Left hindlimb (tissue), 1 donor: ENCODE measurements at regions not wholly inside any gene's neighbourhood (a gene's known extent, or its start where the extent isn't known, plus 50 kb on each side); places are given as distances from the start of the nearest gene placed in this dataset.
"Not testable (repeated sequence)": the region's sequence is repeated elsewhere in the genome, so short reads cannot be mapped to it uniquely, and the experiment has no call there.

Source experiments
- DNase-seq: peaks from one replicate; pipeline ENCODE4 v3.0.0-alpha.2; 2018

DNA sequence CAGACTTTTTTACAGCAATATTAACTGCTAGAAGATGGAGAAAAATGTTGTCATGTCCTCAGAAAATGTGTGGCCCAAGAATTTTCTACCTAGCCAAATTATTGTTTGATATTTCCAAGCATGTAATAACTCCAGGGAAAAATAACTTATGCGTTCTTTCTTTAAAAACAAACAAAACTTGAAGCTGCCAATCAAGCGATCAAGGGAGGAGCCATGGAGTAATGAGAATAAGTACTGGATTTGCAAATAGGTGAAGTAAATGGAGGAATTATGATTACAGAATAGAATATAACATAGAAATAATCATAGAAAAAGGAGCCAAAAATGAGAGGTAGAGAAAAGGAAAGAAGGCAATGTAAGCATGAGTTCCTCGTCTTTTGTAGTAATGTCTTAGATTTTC lies 225.3 kb downstream of the DLEU7 start:
- DNase-seq = no peak

DNA sequence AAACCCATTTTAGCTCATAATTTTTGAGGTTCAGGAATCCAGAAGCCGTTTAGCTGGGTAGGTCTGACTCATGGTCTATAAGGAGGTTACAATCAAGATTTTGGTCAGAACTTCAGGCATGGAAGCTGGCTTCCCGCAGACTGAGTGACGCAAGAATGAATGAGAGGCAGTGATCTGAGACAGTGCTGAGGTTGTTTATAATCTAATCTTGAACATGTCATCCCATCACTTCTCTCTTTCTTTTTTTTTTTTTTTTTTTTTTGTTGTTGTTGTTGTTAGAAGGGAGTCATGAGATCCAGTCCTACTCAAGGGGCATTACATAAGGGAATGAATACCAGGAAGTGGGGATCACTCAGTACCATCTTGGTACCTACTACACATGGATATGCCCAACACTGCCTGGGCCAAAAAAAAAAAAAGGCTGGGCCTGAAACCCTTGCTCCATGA lies 217.4 kb downstream of the DLEU7 start:
- no peak for DNase-seq

DNA sequence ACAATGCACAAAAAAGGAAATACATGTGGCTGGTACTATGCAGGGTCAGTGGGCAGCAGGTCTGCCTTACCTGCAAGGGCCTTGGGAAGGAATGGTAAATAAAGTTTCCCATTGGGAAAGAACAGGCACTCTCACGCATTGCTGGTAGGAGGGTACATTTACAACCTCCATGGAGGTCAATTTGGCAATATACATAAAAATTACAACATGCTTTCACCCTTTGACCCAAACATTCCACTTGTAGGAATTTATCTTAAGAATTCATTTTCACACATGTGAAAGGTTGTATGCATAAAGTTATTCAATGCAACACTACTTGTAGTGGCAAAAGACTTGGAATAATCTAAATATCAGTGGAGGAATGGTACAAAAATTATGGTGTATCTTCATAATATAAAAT lies 216.4 kb downstream of the DLEU7 start:
- DNase-seq = no peak

DNA sequence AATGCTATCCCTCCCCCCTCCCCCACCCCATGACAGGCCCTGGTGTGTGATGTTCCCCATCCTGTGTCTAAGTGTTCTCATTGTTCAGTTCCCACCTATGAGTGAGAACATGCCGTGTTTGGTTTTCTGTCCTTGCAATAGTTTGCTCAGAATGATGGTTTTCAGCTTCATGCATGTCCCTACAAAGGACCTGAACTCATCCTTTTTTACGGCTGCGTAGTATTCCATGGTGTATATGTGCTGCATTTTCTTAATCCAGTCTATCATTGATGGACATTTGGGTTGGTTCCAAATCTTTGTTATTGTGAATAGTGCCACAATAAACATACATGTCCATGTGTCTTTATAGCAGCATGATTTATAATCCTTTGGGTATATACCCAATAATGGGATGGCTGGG lies 215.0 kb downstream of the DLEU7 start:
- not testable (repeated sequence) for DNase-seq

DNA sequence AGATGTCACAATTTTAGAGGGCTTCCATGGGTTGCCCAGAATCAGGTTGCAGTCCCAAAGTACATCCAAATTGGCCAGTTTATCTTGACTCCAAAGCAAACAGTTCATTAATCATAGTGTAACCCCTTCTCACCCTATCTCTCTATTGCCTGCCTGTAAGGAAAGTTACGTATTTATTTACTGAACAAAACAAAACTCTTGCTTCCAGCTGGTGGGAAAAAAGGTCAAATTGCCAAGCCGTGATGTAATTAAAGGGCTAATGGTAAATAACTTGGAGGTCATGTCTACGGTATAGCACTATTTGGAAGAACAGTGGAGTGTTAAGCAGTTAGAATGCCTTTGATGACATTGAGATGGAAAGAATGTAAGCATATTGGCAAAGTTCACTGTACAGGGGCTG lies 214.0 kb downstream of the DLEU7 start:
- no peak for DNase-seq

DNA sequence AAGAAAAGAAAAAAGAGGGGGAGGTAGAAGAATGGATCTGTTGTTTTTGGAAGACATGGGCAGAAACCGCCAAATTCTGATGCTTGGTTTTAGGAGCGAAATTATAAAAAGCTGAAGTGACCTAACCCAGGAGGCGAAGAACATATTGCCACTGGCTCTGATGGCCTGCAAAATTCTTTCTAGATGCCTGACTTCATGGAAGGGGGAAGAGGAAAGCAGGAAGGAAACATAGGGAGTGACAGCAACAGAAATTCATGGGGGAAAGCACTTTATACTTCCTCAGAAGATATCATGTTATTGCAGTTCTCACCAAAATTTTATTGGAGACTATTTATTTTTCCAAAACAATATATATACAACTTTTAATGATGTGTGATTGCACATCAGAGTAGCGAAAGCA lies 213.5 kb downstream of the DLEU7 start:
- no peak for DNase-seq

DNA sequence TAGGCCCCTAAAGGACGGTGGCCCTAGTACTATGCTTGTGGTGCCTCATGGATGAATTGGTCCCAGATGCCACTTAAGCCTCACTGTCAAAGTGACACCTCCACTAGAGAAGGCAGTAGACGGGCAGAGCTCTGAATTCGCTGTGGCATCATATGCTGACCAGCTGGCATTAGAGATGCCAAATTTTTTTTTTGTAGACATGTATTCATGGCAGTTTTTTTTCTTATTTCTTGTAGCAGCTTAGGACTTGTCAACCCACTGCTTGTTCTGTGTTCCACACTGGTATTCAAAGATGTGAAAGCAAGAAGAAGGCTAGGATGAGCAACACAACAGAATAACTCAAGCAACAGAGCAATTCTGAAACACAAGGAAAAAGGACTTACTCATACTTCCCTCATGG lies 212.5 kb downstream of the DLEU7 start:
- DNase-seq = no peak

DNA sequence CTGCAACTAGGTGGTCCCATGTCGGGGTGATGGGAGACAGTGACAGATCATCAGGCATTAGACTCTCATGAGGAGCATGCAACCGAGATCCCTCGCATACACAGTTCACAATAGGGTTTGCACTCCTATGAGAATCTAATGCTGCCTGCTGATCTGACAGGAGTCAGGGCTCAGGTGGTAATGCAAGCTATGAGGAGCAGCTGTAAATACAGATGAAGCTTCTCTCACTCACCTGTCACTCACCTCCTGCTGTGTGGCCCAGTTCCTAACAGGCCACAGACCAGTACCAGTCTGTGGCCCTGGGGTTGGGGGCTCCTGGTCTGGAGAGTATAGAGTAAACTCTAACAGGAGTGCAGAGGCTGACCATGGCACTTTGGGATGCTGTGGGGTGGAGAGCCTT lies 209.2 kb downstream of the DLEU7 start:
- DNase-seq = no peak

DNA sequence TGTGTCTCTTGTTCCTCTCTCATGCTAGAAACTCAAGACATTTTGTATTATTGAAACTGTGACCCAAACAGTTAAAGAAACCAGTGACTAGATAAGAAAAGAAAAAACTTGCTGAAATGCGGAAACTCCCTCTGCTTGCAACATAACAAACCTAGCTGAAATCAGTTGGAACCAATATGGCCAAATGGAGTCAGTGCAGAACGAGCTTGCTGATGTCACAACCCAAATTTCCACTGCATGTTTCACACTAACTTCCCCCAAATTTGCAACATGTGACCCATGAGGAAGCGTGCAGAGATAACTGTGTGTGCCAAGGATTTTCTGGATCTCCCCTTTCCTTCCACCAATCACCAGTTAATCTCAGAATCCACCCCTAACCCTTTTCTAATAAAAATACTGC lies 208.0 kb downstream of the DLEU7 start:
- no peak for DNase-seq

DNA sequence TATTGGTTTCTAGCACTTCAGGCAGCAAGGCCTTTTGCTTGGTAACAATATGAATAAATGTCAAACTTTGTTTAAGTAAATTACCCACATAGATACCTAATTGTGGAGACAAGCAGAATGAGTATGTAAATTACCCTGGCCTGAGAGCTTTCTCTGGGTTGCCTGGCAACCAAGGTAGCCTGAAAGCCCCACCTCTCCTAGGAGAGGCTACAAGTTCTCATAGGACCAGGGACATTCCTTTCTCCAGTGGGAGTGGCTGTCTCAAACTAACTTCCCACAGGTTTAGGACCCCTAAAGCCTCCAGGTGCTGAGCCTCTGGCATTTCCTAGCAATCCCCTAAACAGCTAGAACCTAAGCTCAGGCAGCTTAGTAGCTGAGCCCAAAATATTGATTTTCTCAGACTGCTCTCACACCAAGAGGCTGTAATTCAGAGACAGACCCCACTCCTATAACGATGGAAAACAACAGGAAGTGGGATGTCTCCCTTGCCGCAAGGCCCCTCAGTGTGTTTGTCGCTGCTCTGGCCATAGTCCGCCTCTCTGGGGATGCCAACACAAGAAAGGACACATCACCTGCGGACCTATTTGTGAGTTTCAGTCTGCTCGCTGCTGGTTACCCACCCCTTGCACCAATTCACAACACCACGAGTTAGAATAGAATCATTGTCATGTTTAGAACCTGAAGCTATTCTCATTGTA lies 207.3 kb downstream of the DLEU7 start:
- DNase-seq = no peak

DNA sequence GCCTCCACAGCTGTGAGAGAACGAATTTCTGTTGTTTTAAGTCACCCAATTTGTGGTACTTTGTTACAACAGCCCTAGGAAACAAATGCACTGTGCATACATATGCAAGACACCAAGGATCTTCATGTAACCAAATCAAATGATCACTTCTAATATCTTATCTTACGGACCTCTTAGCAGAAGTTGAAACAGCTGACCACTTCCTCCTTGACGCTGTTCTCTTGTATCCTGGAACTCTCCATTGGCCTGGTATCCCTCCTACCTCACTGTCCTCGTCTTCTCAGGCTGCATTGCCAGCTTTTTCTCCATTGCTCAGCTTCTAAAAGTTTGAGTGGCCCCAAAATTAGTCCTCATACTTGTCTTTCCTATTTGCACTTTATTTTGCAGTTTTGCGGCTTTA lies 200.4 kb downstream of the DLEU7 start:
- no peak for DNase-seq

DNA sequence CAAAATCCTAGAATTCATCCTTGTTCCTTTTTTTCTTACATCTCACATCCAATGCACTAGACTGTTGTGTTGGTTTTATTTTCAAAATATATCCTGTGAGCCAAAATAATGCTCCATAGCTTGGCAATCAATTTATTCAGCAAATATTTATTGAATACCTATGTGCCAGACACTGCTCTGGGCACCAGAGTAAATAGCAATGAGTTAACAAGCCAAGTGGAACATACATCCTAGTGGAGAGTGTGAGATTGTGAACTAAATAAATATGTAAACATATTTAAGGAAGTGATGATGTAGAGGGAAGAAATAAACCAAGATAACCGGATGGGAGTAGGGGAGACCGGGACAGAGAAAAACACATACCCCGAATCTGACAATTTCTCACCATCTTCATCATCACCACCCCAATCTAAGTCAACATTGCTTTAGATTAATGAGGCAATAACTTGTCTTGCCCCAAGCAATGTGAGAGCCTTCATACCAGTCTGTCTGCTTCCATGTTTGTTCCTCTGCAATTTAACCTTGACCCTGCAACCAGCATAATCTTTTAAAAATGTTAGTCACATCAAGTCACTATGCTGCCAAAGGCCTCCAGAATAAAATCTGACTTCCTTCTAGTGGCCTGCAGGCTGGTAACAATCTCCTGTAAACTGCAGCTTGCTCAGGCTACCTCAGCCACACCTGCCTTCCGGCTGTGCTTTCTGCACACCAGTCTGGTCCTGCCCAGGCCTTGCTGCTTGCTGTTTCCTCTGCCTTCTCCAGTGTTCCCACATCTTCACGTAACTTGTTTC lies 199.2 kb downstream of the DLEU7 start:
- DNase-seq = no peak

DNA sequence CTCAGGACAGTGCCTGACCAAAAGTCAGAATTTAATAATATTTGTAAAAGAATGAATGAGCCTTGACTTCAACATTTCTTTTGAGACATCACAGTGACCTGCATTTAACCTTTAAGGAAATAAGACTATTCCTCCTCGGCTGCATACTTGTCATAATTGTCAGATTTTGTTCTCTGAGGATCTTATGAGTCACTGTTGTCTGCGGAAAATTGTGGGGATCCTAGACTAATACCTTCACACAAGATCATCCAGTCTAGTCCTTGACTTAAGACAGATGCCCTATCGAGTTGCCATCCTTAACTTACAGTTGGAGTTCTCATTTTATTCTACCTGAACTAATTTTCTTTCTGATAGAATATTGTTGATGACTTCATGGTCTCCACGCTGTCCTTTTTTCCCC lies 198.4 kb downstream of the DLEU7 start:
- no peak for DNase-seq

DNA sequence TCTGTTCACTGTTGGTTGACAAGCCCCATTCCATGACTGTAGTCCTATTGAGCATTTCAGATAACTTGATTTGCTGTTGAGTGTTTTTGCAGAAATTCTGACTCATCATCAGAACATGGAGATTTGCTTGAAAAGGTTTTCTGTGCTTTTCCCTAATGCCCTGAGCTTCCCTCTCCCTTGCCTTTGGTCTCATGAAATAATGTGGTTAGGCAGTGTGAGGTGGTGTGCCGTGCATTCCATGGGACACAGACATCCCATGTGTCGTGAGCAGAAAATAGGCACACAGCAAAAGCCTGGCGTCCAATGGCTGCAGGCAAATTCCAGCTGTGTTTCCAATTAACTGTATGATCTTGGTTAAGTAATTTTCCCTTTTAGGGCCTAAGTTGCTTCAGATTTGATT lies 197.4 kb downstream of the DLEU7 start:
- no peak for DNase-seq

DNA sequence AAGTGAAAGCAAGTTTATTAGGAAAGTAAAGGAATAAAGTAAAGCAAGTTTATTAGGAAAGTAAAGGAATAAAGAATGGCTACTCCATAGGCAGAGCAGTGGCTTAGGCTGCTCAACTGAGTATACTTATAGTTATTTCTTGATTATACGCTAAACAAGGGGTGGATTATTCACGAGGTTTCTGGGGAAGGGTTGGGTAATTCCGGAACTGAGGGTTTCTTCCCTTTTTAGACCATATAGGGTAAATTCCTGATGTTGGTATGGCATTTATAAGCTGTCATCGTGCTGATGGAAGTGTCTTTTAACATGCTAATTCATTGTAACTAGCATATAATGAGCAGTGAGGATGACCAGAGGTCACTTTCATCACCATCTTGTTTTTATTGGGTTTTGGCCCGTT lies 194.3 kb downstream of the DLEU7 start:
- DNase-seq = no peak

DNA sequence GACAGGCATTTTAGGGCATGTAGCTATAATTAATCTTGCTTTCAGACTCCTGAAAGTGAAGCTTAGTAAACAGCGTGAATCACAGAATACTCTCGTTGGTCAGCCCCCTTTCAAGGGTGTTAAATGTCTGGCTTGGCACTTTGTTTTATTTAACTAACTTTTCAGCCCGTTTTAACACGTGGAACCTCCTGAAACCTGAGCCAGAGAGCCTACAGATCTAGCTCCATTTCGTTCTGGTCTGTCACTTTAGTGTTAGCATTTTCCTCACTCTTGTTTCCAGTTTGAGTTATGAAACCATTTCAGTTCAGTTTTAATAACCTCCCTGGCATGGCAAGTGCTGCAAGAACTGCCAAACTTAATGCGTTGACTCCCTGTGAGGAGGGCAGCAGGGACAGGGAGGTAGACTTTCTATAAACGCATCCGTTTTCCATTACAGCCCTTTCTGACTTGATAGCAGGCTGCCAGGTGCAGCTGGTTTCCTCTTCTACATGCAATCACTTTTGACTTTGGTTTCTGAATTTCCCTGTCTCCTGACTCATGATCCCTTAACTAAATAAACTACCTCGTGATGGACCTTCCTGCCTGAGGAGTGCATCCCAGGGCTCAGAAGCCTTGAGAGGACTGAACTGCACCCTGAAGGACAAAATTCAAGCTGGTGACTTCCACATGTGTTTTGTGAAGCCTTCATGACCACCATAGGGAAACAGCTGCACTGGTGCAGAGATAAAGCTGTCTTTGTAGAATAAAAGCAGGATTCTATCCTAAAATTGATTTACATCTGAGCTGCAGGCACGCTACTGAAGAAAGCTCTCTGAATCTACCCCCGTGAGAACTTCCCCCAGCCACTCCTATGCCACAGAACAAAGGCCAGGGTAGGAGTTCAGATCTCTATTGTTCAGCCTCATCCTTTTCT lies 192.6 kb downstream of the DLEU7 start:
- DNase-seq = no peak

DNA sequence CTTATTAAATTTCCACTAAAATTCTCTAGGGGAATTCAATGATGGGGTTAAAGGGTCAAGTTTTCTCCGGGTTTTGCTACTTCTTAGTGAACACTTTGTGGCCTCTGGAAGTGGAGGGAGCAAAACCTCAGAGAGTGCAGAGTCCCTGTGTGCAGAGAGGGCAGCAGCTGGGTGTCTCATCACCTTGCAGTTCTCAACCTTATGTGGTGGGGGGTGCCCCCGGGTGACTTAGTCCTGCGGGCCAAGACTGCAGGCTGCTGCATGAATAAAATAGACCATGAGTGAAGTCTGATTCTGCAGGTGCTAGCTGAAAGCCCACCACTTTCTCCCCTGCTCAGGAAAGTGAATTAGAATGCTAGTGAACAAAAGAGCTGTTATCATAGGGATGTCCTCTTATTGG lies 191.6 kb downstream of the DLEU7 start:
- DNase-seq = no peak

DNA sequence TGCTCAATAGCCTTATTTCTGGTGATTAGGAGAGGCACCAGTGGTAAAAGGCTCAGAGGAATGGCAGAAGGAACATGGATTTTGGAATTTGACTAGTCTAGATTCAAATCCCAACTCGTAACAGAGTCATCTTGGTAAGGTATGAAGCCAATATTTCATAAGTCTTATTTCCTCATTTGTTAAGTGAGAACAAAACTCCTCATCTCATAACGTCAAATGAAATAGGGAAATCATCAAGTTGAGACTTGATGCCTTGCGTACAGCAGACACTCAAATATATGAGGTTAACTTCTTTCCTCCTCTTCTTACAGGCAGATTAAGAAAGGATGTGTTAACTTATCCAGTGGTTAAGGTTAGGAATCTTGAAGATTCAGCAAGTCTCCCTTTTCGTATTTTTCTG lies 189.2 kb downstream of the DLEU7 start:
- no peak for DNase-seq

DNA sequence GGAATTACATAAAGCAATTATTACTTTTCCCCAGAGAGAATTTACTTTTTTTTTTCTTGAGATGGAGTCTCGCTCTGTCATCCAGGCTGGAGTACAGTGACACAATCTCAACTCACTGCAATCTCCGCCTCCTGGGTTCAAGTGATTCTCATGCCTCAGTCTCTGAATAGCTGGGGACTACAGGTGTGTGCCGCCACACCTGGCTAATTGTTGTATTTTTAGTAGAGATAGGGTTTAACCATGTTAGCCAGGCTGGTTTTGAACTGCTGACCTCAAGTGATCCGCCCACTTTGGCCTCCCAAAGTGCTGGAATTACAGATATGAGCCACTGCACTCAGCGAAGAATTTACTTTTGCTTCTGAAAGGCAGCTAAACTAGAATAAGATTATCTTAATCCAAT lies 181.6 kb downstream of the DLEU7 start:
- DNase-seq = not testable (repeated sequence)

DNA sequence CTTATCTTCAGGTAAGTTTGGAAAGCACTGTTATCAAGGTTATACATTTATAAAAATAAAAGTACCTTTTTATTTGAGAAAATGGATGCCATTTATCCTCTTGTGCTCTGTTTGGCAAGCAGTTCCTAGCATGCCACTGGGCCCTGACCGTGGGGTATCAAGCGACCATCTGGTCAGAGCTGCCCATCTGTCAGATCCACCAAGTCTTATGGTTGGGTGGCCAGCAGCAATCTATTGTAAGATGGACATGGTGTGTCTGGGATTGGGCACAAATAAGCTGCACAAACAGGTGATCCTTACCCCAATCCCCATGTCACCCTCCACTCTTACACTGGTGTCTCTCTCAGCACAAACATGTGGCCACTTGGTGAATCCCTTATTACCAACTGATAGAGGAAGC lies 178.5 kb downstream of the DLEU7 start:
- DNase-seq = no peak

DNA sequence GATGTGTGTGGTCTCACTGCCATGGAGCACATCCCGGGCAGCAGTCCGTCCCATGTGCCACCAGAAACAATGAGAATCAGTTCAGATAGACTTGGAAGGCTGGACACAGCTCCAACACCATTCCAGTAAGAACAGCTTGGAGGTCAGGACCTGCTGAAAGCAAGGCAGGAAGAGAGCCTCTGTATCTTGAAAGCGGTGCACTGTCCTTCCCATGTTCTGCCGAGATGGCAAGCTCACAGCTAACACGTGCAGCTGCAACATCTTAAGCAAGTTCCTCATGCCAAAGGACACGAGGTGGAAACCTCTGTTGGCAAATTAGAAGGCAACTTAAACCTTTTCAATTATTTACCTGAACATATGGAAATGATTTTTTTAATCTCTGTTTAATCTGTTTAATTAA lies 175.4 kb downstream of the DLEU7 start:
- no peak for DNase-seq

DNA sequence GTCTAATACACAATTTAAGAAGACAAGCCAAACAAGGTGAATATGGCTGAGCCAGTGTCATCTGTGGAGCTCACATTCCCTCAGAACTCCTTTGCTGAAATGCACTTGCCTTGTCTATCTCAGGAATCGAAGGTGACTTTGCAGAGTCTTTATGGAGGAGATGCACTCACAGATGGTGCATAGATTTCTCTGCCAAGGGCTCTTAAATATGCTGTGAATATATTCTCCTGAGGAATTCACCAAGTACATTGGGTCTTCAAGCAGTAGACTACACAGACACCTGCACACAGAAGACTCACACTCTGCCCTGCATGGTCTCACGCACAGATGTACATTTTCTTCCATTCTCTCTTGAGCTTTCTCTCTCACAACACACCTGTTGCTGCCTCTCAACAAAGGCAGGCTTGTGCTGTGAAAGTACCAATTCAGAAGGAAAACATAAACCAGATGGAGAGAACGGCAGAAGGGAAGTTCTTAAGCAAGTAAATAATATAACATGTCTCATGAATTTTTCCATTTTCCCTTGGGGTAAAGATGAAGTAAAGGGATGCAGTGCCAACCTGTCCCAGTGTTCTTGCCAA lies 174.7 kb downstream of the DLEU7 start:
- no peak for DNase-seq

DNA sequence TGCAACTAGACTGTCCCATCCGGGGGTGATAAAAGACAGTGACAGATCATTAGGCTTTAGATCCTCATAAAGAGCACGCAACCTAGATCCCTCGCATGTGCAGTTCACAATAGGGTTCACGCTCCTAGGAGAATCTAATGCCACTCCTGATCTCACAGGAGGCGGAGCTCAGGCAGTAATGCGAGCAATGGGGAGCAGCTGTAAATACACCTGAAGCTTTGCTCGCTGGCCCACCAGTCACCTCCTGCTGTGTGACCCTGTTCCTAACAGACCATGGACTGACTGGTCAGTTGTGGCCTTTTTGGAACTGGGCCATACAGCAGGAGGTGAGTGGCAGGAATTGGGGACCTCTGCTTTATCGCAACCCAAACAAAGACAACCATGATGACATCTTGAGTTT lies 173.2 kb downstream of the DLEU7 start:
- no peak for DNase-seq
